DND-41 (cell line): ENCODE measurements at regions not wholly inside any gene's neighbourhood (a gene's known extent, or its start where the extent isn't known, plus 50 kb on each side); places are given as distances from the start of the nearest gene placed in this dataset.

Experiments used
- ATAC-seq: fragments of 200-7000 bp; cut with Tn5 transposase; 3 replicates; pipeline ENCODE4 v1.9.1; 2021; ENCODE audit warnings: low read depth; ENCODE audit not compliant: insufficient read depth
- DNase-seq: peaks from one replicate; pipeline ENCODE4 v3.0.0-alpha.2; 2020
- H2AFZ ChIP-seq: 2 replicates; pipeline ENCODE4 v1.6.0; 2012; ENCODE audit warnings: low read depth, low read length
- H3K27ac ChIP-seq: 2 replicates; pipeline ENCODE4 v1.5.1; 2012; ENCODE audit warnings: low read length, inconsistent platforms
- H3K27me3 ChIP-seq: fragments of 200-600 bp; sonication (generic); 2 replicates; pipeline ENCODE4 v1.6.0; 2012; ENCODE audit warnings: low read length, mild to moderate bottlenecking, inconsistent platforms; ENCODE audit not compliant: insufficient read depth, poor library complexity
- H3K36me3 ChIP-seq: 2 replicates; pipeline ENCODE4 v1.5.1; 2012; ENCODE audit warnings: low read length, inconsistent platforms; ENCODE audit not compliant: insufficient read depth
- H3K4me1 ChIP-seq: 2 replicates; pipeline ENCODE4 v1.5.1; 2012; ENCODE audit warnings: mild to moderate bottlenecking, low read length; ENCODE audit not compliant: insufficient read depth
- H3K4me2 ChIP-seq: 2 replicates; pipeline ENCODE4 v1.6.0; 2012; ENCODE audit warnings: mild to moderate bottlenecking, moderate library complexity, low read length, inconsistent platforms; ENCODE audit not compliant: insufficient read depth
- H3K4me3 ChIP-seq, 2 experiments: fragments of 200-600 bp in 1 of 2; shearing (Covaris generic) in 1 of 2; 2 replicates each; pipeline ENCODE4 v1.5.1; 2012 to 2016; ENCODE audit warnings: inconsistent platforms in 2 of 2, low read length in 2 of 2, mild to moderate bottlenecking in 2 of 2, low read depth in 1 of 2, moderate library complexity in 1 of 2
- H3K79me2 ChIP-seq: 2 replicates; pipeline ENCODE4 v1.6.0; 2012; ENCODE audit warnings: low read length, inconsistent platforms; ENCODE audit not compliant: insufficient read depth
- H3K9ac ChIP-seq: 2 replicates; pipeline ENCODE4 v1.6.0; 2012; ENCODE audit warnings: low read depth, mild to moderate bottlenecking, inconsistent platforms, low read length, moderate library complexity
- H3K9me3 ChIP-seq: 2 replicates; pipeline ENCODE4 v1.5.1; 2012; ENCODE audit warnings: low read length, moderate library complexity, mild to moderate bottlenecking, inconsistent platforms; ENCODE audit not compliant: insufficient read depth, severe bottlenecking
- H4K20me1 ChIP-seq: 2 replicates; pipeline ENCODE4 v1.6.0; 2012; ENCODE audit warnings: low read length; ENCODE audit not compliant: insufficient read depth
- EZH2 ChIP-seq: IDR thresholded peaks from 3 replicates; pipeline ENCODE4 v1.6.1; 2012; ENCODE audit warnings: borderline replicate concordance, low read depth, mild to moderate bottlenecking, moderate library complexity, low read length, inconsistent platforms; ENCODE audit not compliant: severe bottlenecking
- TF ChIP-seq, protein P1 (sequence below): IDR thresholded peaks from 2 replicates; pipeline ENCODE4 v1.5.1; 2012; ENCODE audit warnings: borderline replicate concordance, low read length, moderate library complexity, mild to moderate bottlenecking; ENCODE audit not compliant: poor library complexity, severe bottlenecking; ENCODE audit errors: extremely low read depth

GRCh38 chrX:129145385-129145784 lies 377.9 kb downstream of the SMARCA1 start:
- Histone ChIP-seq H3K4me3 (no peak overlapping the region), H3K27ac (no peak overlapping the region), H3K79me2 (no peaks in the 10 kb centered on the region), H3K9me3 (no peaks in the 10 kb centered on the region), H3K27me3 (no peaks in the 10 kb centered on the region), H4K20me1 (no peaks in the 10 kb centered on the region), H3K36me3 (no peaks in the 10 kb centered on the region), H2AFZ (no peak overlapping the region), H3K4me2 (no peak overlapping the region), H3K4me1 (no peaks in the 10 kb centered on the region), H3K9ac (no peak overlapping the region)
- DNase-seq = no peak
- TF ChIP-seq, protein P1, sequence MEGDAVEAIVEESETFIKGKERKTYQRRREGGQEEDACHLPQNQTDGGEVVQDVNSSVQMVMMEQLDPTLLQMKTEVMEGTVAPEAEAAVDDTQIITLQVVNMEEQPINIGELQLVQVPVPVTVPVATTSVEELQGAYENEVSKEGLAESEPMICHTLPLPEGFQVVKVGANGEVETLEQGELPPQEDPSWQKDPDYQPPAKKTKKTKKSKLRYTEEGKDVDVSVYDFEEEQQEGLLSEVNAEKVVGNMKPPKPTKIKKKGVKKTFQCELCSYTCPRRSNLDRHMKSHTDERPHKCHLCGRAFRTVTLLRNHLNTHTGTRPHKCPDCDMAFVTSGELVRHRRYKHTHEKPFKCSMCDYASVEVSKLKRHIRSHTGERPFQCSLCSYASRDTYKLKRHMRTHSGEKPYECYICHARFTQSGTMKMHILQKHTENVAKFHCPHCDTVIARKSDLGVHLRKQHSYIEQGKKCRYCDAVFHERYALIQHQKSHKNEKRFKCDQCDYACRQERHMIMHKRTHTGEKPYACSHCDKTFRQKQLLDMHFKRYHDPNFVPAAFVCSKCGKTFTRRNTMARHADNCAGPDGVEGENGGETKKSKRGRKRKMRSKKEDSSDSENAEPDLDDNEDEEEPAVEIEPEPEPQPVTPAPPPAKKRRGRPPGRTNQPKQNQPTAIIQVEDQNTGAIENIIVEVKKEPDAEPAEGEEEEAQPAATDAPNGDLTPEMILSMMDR = no peak
- no peak for TF ChIP-seq EZH2
- no peak for ATAC-seq

DNA sequence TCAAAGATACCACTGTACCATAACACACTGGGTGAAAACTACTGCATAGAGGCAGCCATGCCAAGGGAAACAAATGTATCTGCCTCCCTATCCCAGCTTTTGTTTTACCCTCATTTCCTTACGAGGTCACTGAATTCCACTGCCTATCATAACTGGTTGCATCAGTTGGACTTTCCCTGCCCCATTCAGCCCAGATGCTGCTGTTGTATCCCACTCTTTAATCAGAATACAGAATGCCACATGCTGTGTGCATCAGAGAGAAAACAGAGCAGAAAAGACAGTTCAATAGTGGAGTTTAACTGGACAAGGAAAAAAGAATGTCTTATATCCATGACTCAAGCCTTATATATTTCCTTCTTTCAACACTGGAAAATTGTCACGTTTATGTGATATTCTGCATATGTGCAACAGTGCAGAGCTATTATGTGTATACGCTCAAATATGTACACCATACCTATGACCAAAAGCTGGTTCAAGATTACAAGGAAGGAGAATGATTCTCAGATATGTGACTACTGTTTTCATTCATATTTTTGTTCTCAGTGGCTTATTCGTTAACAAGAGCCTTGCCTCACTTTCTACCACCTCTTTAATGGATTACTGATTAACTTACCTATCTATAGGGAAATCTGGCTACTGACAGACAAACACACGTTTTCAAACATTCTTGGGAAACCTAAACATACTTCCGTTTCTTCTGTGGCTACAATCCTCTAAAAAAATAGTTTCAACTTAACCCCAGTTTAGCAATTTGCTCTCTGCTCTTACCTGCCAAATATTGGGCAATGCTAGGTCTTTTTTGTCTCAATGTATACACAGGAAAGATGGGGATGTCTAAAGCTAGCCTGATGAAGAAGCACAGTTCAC lies 378.9 kb downstream of the SMARCA1 start:
- H3K36me3 ChIP-seq = no peaks in the 10 kb centered on the region
- no peak overlapping the region for H3K9ac ChIP-seq
- no peaks in the 10 kb centered on the region for H3K27me3 ChIP-seq
- no peaks in the 10 kb centered on the region for H4K20me1 ChIP-seq
- ATAC-seq = no peak
- no peak for DNase-seq
- no peaks in the 10 kb centered on the region for H3K9me3 ChIP-seq
- H3K4me3 ChIP-seq = no peak overlapping the region
- no peak overlapping the region for H3K27ac ChIP-seq
- TF ChIP-seq, protein P1 = no peak
- TF ChIP-seq EZH2 = no peak
- H2AFZ ChIP-seq = no peak overlapping the region
- H3K4me1 ChIP-seq = no peaks in the 10 kb centered on the region
- H3K4me2 ChIP-seq = no peak overlapping the region
- no peaks in the 10 kb centered on the region for H3K79me2 ChIP-seq

DNA sequence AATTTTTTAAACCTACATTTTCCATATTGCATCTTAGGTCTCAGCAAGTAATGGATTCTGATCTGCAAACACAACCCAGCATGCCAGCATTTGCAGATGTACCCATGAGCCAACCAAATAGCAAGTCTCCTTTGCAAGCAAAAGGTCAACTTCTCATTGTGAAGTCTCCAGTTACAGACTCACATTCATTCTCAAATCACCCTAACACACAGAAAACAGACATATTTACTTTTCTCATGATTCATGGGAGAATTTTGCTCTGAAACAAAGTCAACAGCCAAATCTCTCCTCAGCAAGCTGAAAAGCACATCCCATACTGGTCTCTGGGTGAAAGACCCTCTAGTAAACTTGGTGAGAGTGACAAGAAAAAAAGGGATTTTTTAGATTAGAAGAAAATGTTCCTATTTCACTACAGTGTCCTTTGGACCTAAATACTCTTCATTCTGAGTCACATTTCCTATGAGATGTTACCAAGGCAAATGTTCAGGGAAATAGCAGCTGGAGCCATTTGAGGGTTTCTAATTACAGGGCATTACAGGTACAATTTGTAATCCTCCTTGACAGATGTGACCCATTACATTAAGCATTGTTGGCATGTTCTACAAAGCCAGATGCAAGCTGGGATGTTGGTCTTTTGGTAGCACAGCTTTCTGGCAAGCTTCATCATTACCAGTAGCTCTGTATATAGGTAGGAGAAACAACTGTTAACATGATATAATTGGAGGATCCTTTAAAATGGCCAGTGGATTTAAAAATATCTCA lies 383.3 kb downstream of the SMARCA1 start:
- Histone ChIP-seq H4K20me1 (no peaks in the 10 kb centered on the region), H3K9me3 (no peaks in the 10 kb centered on the region), H3K27ac (no peak overlapping the region), H3K9ac (no peak overlapping the region), H3K79me2 (no peaks in the 10 kb centered on the region), H3K4me3 (no peak overlapping the region), H3K36me3 (no peaks in the 10 kb centered on the region), H3K4me2 (no peak overlapping the region), H2AFZ (no peak overlapping the region), H3K4me1 (no peaks in the 10 kb centered on the region), H3K27me3 (no peaks in the 10 kb centered on the region)
- no peak for ATAC-seq
- DNase-seq = no peak
- TF ChIP-seq, protein P1 = no peak
- TF ChIP-seq EZH2 = no peak
